ENCODE measurements at regions not wholly inside any gene's neighbourhood (a gene's known extent, or its start where the extent isn't known, plus 50 kb on each side); places are given as distances from the start of the nearest gene placed in this dataset.

GRCh38 chr1:219788700-219789099, 139.7 kb downstream of the SLC30A10 start:
- TF ChIP-seq, protein P1, sequence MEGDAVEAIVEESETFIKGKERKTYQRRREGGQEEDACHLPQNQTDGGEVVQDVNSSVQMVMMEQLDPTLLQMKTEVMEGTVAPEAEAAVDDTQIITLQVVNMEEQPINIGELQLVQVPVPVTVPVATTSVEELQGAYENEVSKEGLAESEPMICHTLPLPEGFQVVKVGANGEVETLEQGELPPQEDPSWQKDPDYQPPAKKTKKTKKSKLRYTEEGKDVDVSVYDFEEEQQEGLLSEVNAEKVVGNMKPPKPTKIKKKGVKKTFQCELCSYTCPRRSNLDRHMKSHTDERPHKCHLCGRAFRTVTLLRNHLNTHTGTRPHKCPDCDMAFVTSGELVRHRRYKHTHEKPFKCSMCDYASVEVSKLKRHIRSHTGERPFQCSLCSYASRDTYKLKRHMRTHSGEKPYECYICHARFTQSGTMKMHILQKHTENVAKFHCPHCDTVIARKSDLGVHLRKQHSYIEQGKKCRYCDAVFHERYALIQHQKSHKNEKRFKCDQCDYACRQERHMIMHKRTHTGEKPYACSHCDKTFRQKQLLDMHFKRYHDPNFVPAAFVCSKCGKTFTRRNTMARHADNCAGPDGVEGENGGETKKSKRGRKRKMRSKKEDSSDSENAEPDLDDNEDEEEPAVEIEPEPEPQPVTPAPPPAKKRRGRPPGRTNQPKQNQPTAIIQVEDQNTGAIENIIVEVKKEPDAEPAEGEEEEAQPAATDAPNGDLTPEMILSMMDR (IDR thresholded peaks at IDR 0.05): no peak
- TF ChIP-seq POLR2A (IDR thresholded peaks at IDR 0.05): no peak
- no peak for TF ChIP-seq EP300 (IDR thresholded peaks at IDR 0.05)

All from ovary (tissue), 3 donors.